ENCODE measurements at regions not wholly inside any gene's neighbourhood (a gene's known extent, or its start where the extent isn't known, plus 50 kb on each side); places are given as distances from the start of the nearest gene placed in this dataset.
"Not testable (repeated sequence)": the region's sequence is repeated elsewhere in the genome, so short reads cannot be mapped to it uniquely, and the experiment has no call there.

- Histone ChIP-seq H3K9me3 (ENCODE audit: control insufficient read depth in 3 of 3, low read length in 3 of 3) (no peaks in the 10 kb centered on the region), H3K9ac (ENCODE audit: low read depth in 1 of 3, low read length in 3 of 3) (no peak overlapping the region), H3K27ac (ENCODE audit: low read depth, low read length) (no peak overlapping the region), H3K27me3 (ENCODE audit: control insufficient read depth in 3 of 3, insufficient read depth in 3 of 3, low read length in 3 of 3) (no peaks in the 10 kb centered on the region), H3K36me3 (ENCODE audit: control insufficient read depth in 3 of 3, insufficient read depth in 3 of 3, low read length in 3 of 3) (no peaks in the 10 kb centered on the region), H3K4me1 (ENCODE audit: control insufficient read depth in 3 of 3, insufficient read depth in 3 of 3, low read length in 3 of 3) (peaks cover 0 to 4% (median 0%) of the 10 kb centered on the region in 3 donors), H3K4me3 (ENCODE audit: low read length in 3 of 3) (no peak overlapping the region)
Measured at GRCh38 chr18:22517356-22517755, 99.6 kb upstream of the CTAGE1 start.

DNA sequence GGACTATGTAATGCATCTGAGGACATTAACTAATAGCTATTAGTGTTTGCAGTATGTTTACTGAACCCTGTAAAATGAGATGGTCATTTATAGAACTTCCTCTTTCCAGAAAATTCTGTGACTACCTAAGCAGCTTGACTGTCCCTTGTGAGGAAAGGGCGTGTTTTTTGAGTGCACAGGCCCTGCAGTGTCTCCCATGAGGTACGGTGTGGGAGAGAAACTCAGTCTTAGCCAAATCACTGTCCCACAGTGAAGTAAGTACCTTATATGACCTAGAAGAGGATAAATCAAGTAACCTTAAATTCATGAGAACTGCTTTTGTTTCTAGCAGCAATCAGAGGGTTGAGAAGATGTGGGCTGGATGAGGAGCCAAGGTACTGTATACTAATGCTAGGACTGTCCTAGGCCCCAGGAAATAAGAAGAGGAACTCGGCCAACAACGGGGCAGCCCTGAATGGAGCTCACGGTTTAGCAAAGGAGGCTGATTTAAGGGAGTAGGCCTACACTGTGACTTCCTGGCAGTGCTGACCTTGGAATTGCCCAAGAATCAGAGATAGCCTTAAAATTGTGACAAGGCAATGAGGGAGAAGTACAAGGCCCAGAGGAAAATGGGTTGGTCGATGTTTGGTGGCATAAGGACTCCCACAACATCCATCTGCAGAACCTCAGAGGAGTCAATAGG, 103.5 kb upstream of the CTAGE1 start:
- Histone ChIP-seq H3K4me3 (ENCODE audit: low read length in 3 of 3) (no peak overlapping the region), H3K27ac (ENCODE audit: low read depth, low read length) (no peak overlapping the region), H3K9ac (ENCODE audit: low read depth in 1 of 3, low read length in 3 of 3) (no peak overlapping the region), H3K9me3 (ENCODE audit: control insufficient read depth in 3 of 3, low read length in 3 of 3) (no peaks in the 10 kb centered on the region), H3K4me1 (ENCODE audit: control insufficient read depth in 3 of 3, insufficient read depth in 3 of 3, low read length in 3 of 3) (peaks cover 0 to 4% (median 0%) of the 10 kb centered on the region in 3 donors), H3K27me3 (ENCODE audit: control insufficient read depth in 3 of 3, insufficient read depth in 3 of 3, low read length in 3 of 3) (no peaks in the 10 kb centered on the region), H3K36me3 (ENCODE audit: control insufficient read depth in 3 of 3, insufficient read depth in 3 of 3, low read length in 3 of 3) (no peaks in the 10 kb centered on the region)

GRCh38 chr18:22523481-22523880, 105.8 kb upstream of the CTAGE1 start:
- Histone ChIP-seq H3K9me3 (ENCODE audit: control insufficient read depth in 3 of 3, low read length in 3 of 3) (no peaks in the 10 kb centered on the region), H3K4me3 (ENCODE audit: low read length in 3 of 3) (no peak overlapping the region), H3K4me1 (ENCODE audit: control insufficient read depth in 3 of 3, insufficient read depth in 3 of 3, low read length in 3 of 3) (peaks cover 0 to 4% (median 0%) of the 10 kb centered on the region in 3 donors), H3K27me3 (ENCODE audit: control insufficient read depth in 3 of 3, insufficient read depth in 3 of 3, low read length in 3 of 3) (no peaks in the 10 kb centered on the region), H3K27ac (ENCODE audit: low read depth, low read length) (no peak overlapping the region), H3K9ac (ENCODE audit: low read depth in 1 of 3, low read length in 3 of 3) (no peak overlapping the region), H3K36me3 (ENCODE audit: control insufficient read depth in 3 of 3, insufficient read depth in 3 of 3, low read length in 3 of 3) (no peaks in the 10 kb centered on the region)

DNA sequence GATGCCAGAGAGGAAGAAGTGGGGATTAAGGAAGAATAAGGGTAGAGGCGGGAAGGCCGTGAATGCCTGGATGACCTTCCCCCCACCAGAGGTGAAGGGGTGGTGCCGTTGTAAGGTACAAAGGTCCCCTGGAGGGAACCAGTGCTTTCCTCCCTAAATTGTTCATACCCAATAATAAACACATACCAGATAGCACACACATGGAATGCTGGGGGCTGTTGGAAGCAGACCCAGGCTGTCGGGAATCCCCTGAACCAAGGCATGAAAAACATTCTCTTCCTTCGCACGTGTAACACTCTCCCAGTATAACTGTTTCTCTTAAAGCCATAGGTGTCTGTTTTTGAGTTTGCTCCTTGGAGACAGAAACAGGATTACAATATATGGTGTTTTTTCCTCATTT, 107.1 kb upstream of the CTAGE1 start:
- H3K9ac ChIP-seq (ENCODE audit: low read depth in 1 of 3, low read length in 3 of 3): no peak overlapping the region
- no peak overlapping the region for H3K4me3 ChIP-seq (ENCODE audit: low read length in 3 of 3)
- no peaks in the 10 kb centered on the region for H3K36me3 ChIP-seq (ENCODE audit: control insufficient read depth in 3 of 3, insufficient read depth in 3 of 3, low read length in 3 of 3)
- H3K4me1 ChIP-seq (ENCODE audit: control insufficient read depth in 3 of 3, insufficient read depth in 3 of 3, low read length in 3 of 3): peaks cover 0 to 4% (median 0%) of the 10 kb centered on the region in 3 donors
- H3K27me3 ChIP-seq (ENCODE audit: control insufficient read depth in 3 of 3, insufficient read depth in 3 of 3, low read length in 3 of 3): no peaks in the 10 kb centered on the region
- H3K27ac ChIP-seq (ENCODE audit: low read depth, low read length): no peak overlapping the region
- H3K9me3 ChIP-seq (ENCODE audit: control insufficient read depth in 3 of 3, low read length in 3 of 3): no peaks in the 10 kb centered on the region

- no peaks in the 10 kb centered on the region for H3K27me3 ChIP-seq (ENCODE audit: control insufficient read depth in 3 of 3, insufficient read depth in 3 of 3, low read length in 3 of 3)
- no peak overlapping the region for H3K27ac ChIP-seq (ENCODE audit: low read depth, low read length)
- H3K9me3 ChIP-seq (ENCODE audit: control insufficient read depth in 3 of 3, low read length in 3 of 3): no peaks in the 10 kb centered on the region
- no peaks in the 10 kb centered on the region for H3K36me3 ChIP-seq (ENCODE audit: control insufficient read depth in 3 of 3, insufficient read depth in 3 of 3, low read length in 3 of 3)
- H3K4me1 ChIP-seq (ENCODE audit: control insufficient read depth in 3 of 3, insufficient read depth in 3 of 3, low read length in 3 of 3): peaks cover 0 to 4% (median 0%) of the 10 kb centered on the region in 3 donors
- no peak overlapping the region for H3K4me3 ChIP-seq (ENCODE audit: low read length in 3 of 3)
- H3K9ac ChIP-seq (ENCODE audit: low read depth in 1 of 3, low read length in 3 of 3): no peak overlapping the region
Measured at GRCh38 chr18:22525313-22525712, 107.6 kb upstream of the CTAGE1 start.

GRCh38 chr18:22525883-22526282, 108.2 kb upstream of the CTAGE1 start:
- Histone ChIP-seq H3K9ac (ENCODE audit: low read depth in 1 of 3, low read length in 3 of 3) (no peak overlapping the region), H3K36me3 (ENCODE audit: control insufficient read depth in 3 of 3, insufficient read depth in 3 of 3, low read length in 3 of 3) (no peaks in the 10 kb centered on the region), H3K4me3 (ENCODE audit: low read length in 3 of 3) (no peak overlapping the region), H3K27ac (ENCODE audit: low read depth, low read length) (no peak overlapping the region), H3K4me1 (ENCODE audit: control insufficient read depth in 3 of 3, insufficient read depth in 3 of 3, low read length in 3 of 3) (peaks cover 0 to 4% (median 0%) of the 10 kb centered on the region in 3 donors), H3K27me3 (ENCODE audit: control insufficient read depth in 3 of 3, insufficient read depth in 3 of 3, low read length in 3 of 3) (no peaks in the 10 kb centered on the region), H3K9me3 (ENCODE audit: control insufficient read depth in 3 of 3, low read length in 3 of 3) (no peaks in the 10 kb centered on the region)

DNA sequence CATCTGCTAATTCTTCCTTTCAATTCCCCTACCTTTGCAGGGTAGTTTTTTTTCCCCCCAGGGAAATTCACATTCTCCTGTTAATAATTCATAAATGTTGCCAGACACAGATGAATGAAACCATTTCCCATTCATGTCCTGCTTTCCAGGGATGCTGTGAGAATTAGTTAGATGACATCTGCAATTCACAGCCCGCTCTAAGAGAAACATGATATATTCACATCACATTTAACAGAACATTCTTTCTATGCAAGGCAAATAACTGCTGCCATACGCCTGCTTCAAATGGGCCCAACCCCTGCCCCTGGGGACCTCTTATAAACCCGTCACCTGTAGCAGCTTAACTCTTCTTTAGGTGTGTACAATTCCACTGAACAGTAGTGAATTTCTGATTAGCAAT, 110.6 kb upstream of the CTAGE1 start:
- Histone ChIP-seq H3K4me3 (ENCODE audit: low read length in 3 of 3) (no peak overlapping the region), H3K9ac (ENCODE audit: low read depth in 1 of 3, low read length in 3 of 3) (no peak overlapping the region), H3K4me1 (ENCODE audit: control insufficient read depth in 3 of 3, insufficient read depth in 3 of 3, low read length in 3 of 3) (no peaks in the 10 kb centered on the region), H3K9me3 (ENCODE audit: control insufficient read depth in 3 of 3, low read length in 3 of 3) (no peaks in the 10 kb centered on the region), H3K36me3 (ENCODE audit: control insufficient read depth in 3 of 3, insufficient read depth in 3 of 3, low read length in 3 of 3) (no peaks in the 10 kb centered on the region), H3K27ac (ENCODE audit: low read depth, low read length) (no peak overlapping the region), H3K27me3 (ENCODE audit: control insufficient read depth in 3 of 3, insufficient read depth in 3 of 3, low read length in 3 of 3) (no peaks in the 10 kb centered on the region)

DNA sequence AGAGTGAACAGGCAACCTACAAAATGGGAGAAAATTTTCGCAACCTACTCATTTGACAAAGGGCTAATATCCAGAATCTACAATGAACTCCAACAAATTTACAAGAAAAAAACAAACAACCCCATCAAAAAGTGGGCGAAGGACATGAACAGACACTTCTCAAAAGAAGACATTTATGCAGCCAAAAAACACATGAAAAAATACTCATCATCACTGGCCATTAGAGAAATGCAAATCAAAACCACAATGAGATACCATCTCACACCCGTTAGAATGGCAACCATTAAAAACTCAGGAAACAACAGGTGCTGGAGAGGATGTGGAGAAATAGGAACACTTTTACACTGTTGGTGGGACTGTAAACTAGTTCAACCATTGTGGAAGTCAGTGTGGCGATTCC, 117.0 kb upstream of the CTAGE1 start:
- not testable (repeated sequence) for H3K27ac ChIP-seq (ENCODE audit: low read depth, low read length); H3K9me3 ChIP-seq (ENCODE audit: control insufficient read depth in 3 of 3, low read length in 3 of 3); H3K36me3 ChIP-seq (ENCODE audit: control insufficient read depth in 3 of 3, insufficient read depth in 3 of 3, low read length in 3 of 3); H3K9ac ChIP-seq (ENCODE audit: low read depth in 1 of 3, low read length in 3 of 3); H3K4me3 ChIP-seq (ENCODE audit: low read length in 3 of 3); H3K27me3 ChIP-seq (ENCODE audit: control insufficient read depth in 3 of 3, insufficient read depth in 3 of 3, low read length in 3 of 3); H3K4me1 ChIP-seq (ENCODE audit: control insufficient read depth in 3 of 3, insufficient read depth in 3 of 3, low read length in 3 of 3)

DNA sequence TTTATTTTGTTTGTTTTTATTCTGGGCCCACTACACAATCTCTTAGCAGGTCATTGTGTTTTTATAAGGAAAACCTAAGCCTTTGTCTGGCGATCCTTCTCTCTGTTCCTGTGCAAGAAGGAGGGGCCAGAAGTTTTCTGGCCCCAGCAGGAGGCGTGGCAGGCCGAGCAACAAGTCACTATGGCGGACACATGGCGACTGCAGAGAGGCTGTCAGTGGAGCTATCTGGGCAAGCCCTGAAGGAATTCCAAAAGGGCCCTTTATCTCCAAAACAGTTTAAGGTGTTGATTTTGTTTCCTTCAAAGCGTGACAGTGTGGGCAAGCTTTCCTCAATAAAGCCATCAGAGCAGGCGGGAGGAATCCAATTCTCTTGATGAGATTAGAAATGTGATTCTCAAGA, 118.8 kb upstream of the CTAGE1 start:
- Histone ChIP-seq H3K36me3 (ENCODE audit: control insufficient read depth in 3 of 3, insufficient read depth in 3 of 3, low read length in 3 of 3) (no peaks in the 10 kb centered on the region), H3K27ac (ENCODE audit: low read depth, low read length) (no peak overlapping the region), H3K27me3 (ENCODE audit: control insufficient read depth in 3 of 3, insufficient read depth in 3 of 3, low read length in 3 of 3) (no peaks in the 10 kb centered on the region), H3K4me3 (ENCODE audit: low read length in 3 of 3) (no peak overlapping the region), H3K9ac (ENCODE audit: low read depth in 1 of 3, low read length in 3 of 3) (no peak overlapping the region), H3K9me3 (ENCODE audit: control insufficient read depth in 3 of 3, low read length in 3 of 3) (no peaks in the 10 kb centered on the region), H3K4me1 (ENCODE audit: control insufficient read depth in 3 of 3, insufficient read depth in 3 of 3, low read length in 3 of 3) (no peaks in the 10 kb centered on the region)

DNA sequence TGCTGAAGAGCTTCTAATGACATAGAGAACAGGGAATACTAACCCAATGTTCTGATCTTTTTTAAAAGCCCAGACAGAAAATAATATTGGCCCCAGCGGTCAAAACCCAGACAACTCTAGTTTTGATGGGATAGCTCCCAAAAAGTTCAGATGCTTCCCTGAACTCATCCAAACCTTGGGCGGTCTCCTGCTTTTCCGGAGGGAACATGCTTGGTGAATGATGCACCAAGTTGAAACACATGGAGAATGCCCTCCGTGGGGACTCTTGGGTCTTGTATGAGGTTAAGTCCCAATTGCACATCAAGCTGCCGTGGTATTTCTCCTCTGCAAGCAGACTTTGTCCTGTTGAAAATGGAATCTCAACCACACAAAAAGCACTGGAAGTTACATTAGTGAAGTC, 120.7 kb upstream of the CTAGE1 start:
- Histone ChIP-seq H3K27ac (ENCODE audit: low read depth, low read length) (no peak overlapping the region), H3K4me3 (ENCODE audit: low read length in 3 of 3) (no peak overlapping the region), H3K4me1 (ENCODE audit: control insufficient read depth in 3 of 3, insufficient read depth in 3 of 3, low read length in 3 of 3) (peaks cover 0 to 2% (median under 1%) of the 10 kb centered on the region in 3 donors), H3K9ac (ENCODE audit: low read depth in 1 of 3, low read length in 3 of 3) (no peak overlapping the region), H3K27me3 (ENCODE audit: control insufficient read depth in 3 of 3, insufficient read depth in 3 of 3, low read length in 3 of 3) (no peaks in the 10 kb centered on the region), H3K36me3 (ENCODE audit: control insufficient read depth in 3 of 3, insufficient read depth in 3 of 3, low read length in 3 of 3) (no peaks in the 10 kb centered on the region), H3K9me3 (ENCODE audit: control insufficient read depth in 3 of 3, low read length in 3 of 3) (no peaks in the 10 kb centered on the region)
